HG03175 (cell line): ENCODE measurements at regions not wholly inside any gene's neighbourhood (a gene's known extent, or its start where the extent isn't known, plus 50 kb on each side); places are given as distances from the start of the nearest gene placed in this dataset.
"Not testable (repeated sequence)": the region's sequence is repeated elsewhere in the genome, so short reads cannot be mapped to it uniquely, and the experiment has no call there.

Source experiments
- ATAC-seq: cut with Tn5 transposase; IDR thresholded peaks from one replicate; pipeline ENCODE4 v1.9.1; 2021; ENCODE audit warnings: mild to moderate bottlenecking, moderate library complexity; ENCODE audit not compliant: unreplicated experiment

- no peak for ATAC-seq
Observed at GRCh38 chr2:66110086-66110485, 324.8 kb upstream of the MEIS1 start.

GRCh38 chr2:66109419-66109818 lies 325.5 kb upstream of the MEIS1 start:
- ATAC-seq: no peak

- ATAC-seq: no peak
Observed at GRCh38 chr2:66105066-66105753, 329.7 kb upstream of the MEIS1 start.

- ATAC-seq: no peak
Observed at GRCh38 chr2:66103581-66103980, 331.3 kb upstream of the MEIS1 start.

GRCh38 chr2:66101206-66101605 lies 333.7 kb upstream of the MEIS1 start:
- no peak for ATAC-seq

- ATAC-seq: no peak
Observed at GRCh38 chr2:66095820-66096345, 339.0 kb upstream of the MEIS1 start.

GRCh38 chr2:66094689-66095088 lies 340.2 kb upstream of the MEIS1 start:
- ATAC-seq: not testable (repeated sequence)

- no peak for ATAC-seq
Observed at GRCh38 chr2:66093371-66093770, 341.6 kb upstream of the MEIS1 start.

- ATAC-seq: no peak
Observed at GRCh38 chr2:66084948-66085590, 349.9 kb upstream of the MEIS1 start.

- ATAC-seq: no peak
Observed at GRCh38 chr2:66082581-66082980, 352.3 kb upstream of the MEIS1 start.

GRCh38 chr2:66080127-66080526 lies 354.8 kb upstream of the MEIS1 start:
- ATAC-seq: no peak

GRCh38 chr2:66073172-66073571 lies 361.8 kb upstream of the MEIS1 start:
- ATAC-seq: no peak

- ATAC-seq: no peak
Observed at GRCh38 chr2:66070721-66071602, 364.0 kb upstream of the MEIS1 start.

GRCh38 chr2:66069937-66070720 lies 364.8 kb upstream of the MEIS1 start:
- ATAC-seq: no peak

GRCh38 chr2:66066032-66066431 lies 368.9 kb upstream of the MEIS1 start:
- no peak for ATAC-seq

GRCh38 chr2:66059332-66059731 lies 375.6 kb upstream of the MEIS1 start:
- no peak for ATAC-seq

- no peak for ATAC-seq
Observed at GRCh38 chr2:66058675-66059074, 376.2 kb upstream of the MEIS1 start.

- no peak for ATAC-seq
Observed at GRCh38 chr2:66057844-66058243, 377.1 kb upstream of the MEIS1 start.

- ATAC-seq: no peak
Observed at GRCh38 chr2:66050392-66050791, 384.5 kb upstream of the MEIS1 start.

GRCh38 chr2:66048667-66049066 lies 386.3 kb upstream of the MEIS1 start:
- ATAC-seq: no peak
